ENCODE measurements at regions not wholly inside any gene's neighbourhood (a gene's known extent, or its start where the extent isn't known, plus 50 kb on each side); places are given as distances from the start of the nearest gene placed in this dataset.

DNA sequence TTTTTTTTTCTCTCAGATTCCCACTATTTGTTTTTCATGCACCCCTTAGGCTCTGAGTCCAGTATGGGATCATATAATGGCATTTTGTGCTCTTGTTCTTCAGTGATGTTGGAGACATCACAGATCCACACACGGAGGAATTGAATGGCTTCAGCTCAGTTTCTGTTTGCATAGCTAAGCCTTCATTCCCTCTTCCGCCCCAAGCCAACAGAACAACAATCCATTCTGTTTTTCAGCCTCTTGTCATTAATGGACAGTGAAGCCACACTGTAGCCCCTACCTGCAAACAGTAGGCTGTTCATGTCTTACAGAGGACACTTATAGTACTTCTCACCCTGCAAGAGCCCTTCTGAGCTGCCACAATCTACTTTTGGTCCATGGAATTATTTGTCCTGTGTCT, 64.0 kb upstream of the ZSWIM2 start:
- dilution Hi-C loops (cut with MboI; ENCODE audit: extremely low pct_ligation_motif_present, low sequenced_read_pairs): no loop called here
- no peak overlapping the region for H3K4me2 ChIP-seq (ENCODE audit: control insufficient read depth, extremely low read depth, insufficient read depth, low read depth, low read length)
- H3K9me3 ChIP-seq (ENCODE audit: control insufficient read depth, low read depth, low read length): no peaks in the 10 kb centered on the region
- no peak for FAIRE-seq
- no peaks in the 10 kb centered on the region for H3K4me1 ChIP-seq (ENCODE audit: control insufficient read depth, extremely low read depth, insufficient read depth, low read length)
- no peak overlapping the region for H3K4me3 ChIP-seq (ENCODE audit: control insufficient read depth in 2 of 3, extremely low read depth in 1 of 3, insufficient read depth in 2 of 3, low read depth in 1 of 3, low read length in 3 of 3)
- no peak overlapping the region for H3K9ac ChIP-seq (ENCODE audit: control insufficient read depth, extremely low read depth, insufficient read depth, low read length)
- no peaks in the 10 kb centered on the region for H3K36me3 ChIP-seq (ENCODE audit: control insufficient read depth in 2 of 2, extremely low read depth in 1 of 2, insufficient read depth in 2 of 2, low read length in 2 of 2)
- TF ChIP-seq, protein P1, sequence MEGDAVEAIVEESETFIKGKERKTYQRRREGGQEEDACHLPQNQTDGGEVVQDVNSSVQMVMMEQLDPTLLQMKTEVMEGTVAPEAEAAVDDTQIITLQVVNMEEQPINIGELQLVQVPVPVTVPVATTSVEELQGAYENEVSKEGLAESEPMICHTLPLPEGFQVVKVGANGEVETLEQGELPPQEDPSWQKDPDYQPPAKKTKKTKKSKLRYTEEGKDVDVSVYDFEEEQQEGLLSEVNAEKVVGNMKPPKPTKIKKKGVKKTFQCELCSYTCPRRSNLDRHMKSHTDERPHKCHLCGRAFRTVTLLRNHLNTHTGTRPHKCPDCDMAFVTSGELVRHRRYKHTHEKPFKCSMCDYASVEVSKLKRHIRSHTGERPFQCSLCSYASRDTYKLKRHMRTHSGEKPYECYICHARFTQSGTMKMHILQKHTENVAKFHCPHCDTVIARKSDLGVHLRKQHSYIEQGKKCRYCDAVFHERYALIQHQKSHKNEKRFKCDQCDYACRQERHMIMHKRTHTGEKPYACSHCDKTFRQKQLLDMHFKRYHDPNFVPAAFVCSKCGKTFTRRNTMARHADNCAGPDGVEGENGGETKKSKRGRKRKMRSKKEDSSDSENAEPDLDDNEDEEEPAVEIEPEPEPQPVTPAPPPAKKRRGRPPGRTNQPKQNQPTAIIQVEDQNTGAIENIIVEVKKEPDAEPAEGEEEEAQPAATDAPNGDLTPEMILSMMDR (optimal IDR thresholded peaks at IDR 0.05 in 1 of 3, IDR thresholded peaks at IDR 0.05 in 1 of 3, conservative IDR thresholded peaks at IDR 0.05 in 1 of 3; ENCODE audit: extremely low read depth in 1 of 3, insufficient read depth in 2 of 3, low read length in 3 of 3): no peak
- TF ChIP-seq EZH2 (IDR thresholded peaks at IDR 0.05; ENCODE audit: low read length): no peak
- no peak overlapping the region for H2AFZ ChIP-seq (ENCODE audit: control insufficient read depth, low read length)
- H3K27me3 ChIP-seq (ENCODE audit: control insufficient read depth, extremely low read depth, insufficient read depth, low read length): no peaks in the 10 kb centered on the region
- H3K9me1 ChIP-seq (ENCODE audit: control insufficient read depth, extremely low read depth, insufficient read depth, low read length): no peaks in the 10 kb centered on the region
- H3K79me2 ChIP-seq (ENCODE audit: control insufficient read depth, insufficient read depth, low read length): no peaks in the 10 kb centered on the region
- H4K20me1 ChIP-seq (ENCODE audit: control insufficient read depth, extremely low read depth, insufficient read depth, low read length): no peaks in the 10 kb centered on the region
- no peak for DNase-seq (ENCODE audit: low read depth, low spot score)
- H3K27ac ChIP-seq (ENCODE audit: control insufficient read depth, insufficient read depth, low read length): no peak overlapping the region

DNA sequence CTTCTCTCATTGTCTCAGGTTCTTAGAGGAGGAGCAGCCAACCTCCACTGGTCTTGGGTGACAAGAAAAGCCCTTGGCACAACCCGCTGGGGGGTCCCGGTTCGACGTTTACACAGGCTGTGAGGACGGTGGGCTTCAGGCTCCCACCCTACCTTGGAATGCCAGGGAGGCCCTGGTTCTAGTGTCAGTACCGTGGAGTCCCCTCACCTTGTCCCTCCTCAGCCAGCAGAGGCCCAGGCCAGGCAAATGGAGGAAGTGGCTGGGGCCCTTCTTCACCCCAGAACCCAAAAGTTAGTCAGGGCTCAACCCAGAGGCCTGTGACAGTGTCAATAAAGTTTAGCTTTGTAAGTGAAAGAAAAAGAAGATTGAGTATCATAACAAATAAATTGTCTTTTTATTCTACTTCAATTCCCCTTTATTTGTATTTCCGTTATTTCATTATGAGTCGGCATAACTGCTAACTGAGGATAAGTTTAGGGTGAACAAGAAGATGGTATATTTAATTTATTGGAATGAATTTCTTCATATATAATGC, 62.6 kb upstream of the ZSWIM2 start:
- TF ChIP-seq EZH2 (IDR thresholded peaks at IDR 0.05; ENCODE audit: low read length): no peak
- TF ChIP-seq, protein P1 (optimal IDR thresholded peaks at IDR 0.05 in 1 of 3, IDR thresholded peaks at IDR 0.05 in 1 of 3, conservative IDR thresholded peaks at IDR 0.05 in 1 of 3; ENCODE audit: extremely low read depth in 1 of 3, insufficient read depth in 2 of 3, low read length in 3 of 3): no peak
- H3K36me3 ChIP-seq (ENCODE audit: control insufficient read depth in 2 of 2, extremely low read depth in 1 of 2, insufficient read depth in 2 of 2, low read length in 2 of 2): no peaks in the 10 kb centered on the region
- H3K27ac ChIP-seq (ENCODE audit: control insufficient read depth, insufficient read depth, low read length): no peak overlapping the region
- FAIRE-seq: no peak
- no peaks in the 10 kb centered on the region for H3K27me3 ChIP-seq (ENCODE audit: control insufficient read depth, extremely low read depth, insufficient read depth, low read length)
- H3K4me2 ChIP-seq (ENCODE audit: control insufficient read depth, extremely low read depth, insufficient read depth, low read depth, low read length): no peak overlapping the region
- H3K9ac ChIP-seq (ENCODE audit: control insufficient read depth, extremely low read depth, insufficient read depth, low read length): no peak overlapping the region
- dilution Hi-C loops (cut with MboI; ENCODE audit: extremely low pct_ligation_motif_present, low sequenced_read_pairs): no loop called here
- no peaks in the 10 kb centered on the region for H4K20me1 ChIP-seq (ENCODE audit: control insufficient read depth, extremely low read depth, insufficient read depth, low read length)
- no peaks in the 10 kb centered on the region for H3K4me1 ChIP-seq (ENCODE audit: control insufficient read depth, extremely low read depth, insufficient read depth, low read length)
- H3K79me2 ChIP-seq (ENCODE audit: control insufficient read depth, insufficient read depth, low read length): no peaks in the 10 kb centered on the region
- H3K4me3 ChIP-seq (ENCODE audit: control insufficient read depth in 2 of 3, extremely low read depth in 1 of 3, insufficient read depth in 2 of 3, low read depth in 1 of 3, low read length in 3 of 3): no peak overlapping the region
- no peak overlapping the region for H2AFZ ChIP-seq (ENCODE audit: control insufficient read depth, low read length)
- H3K9me1 ChIP-seq (ENCODE audit: control insufficient read depth, extremely low read depth, insufficient read depth, low read length): no peaks in the 10 kb centered on the region
- no peak for DNase-seq (ENCODE audit: low read depth, low spot score)
- no peaks in the 10 kb centered on the region for H3K9me3 ChIP-seq (ENCODE audit: control insufficient read depth, low read depth, low read length)

Measured in keratinocyte (primary cell).